ENCODE measurements at regions not wholly inside any gene's neighbourhood (a gene's known extent, or its start where the extent isn't known, plus 50 kb on each side); places are given as distances from the start of the nearest gene placed in this dataset.
A peak's percentile ranks its signal among the peaks of the same experiment; 100 is the strongest.

- Histone ChIP-seq H3K27me3 (replicated peaks; ENCODE audit: insufficient read depth) (no peaks in the 10 kb centered on the region), H3K27ac (no peak overlapping the region), H3K4me3 (no peak overlapping the region), H3K36me3 (no peaks in the 10 kb centered on the region), H3K4me1 (ENCODE audit: control insufficient read depth in 1 of 2, low read depth in 2 of 2) (no peaks in the 10 kb centered on the region), H3K9me3 (no peaks in the 10 kb centered on the region)
- no peak for TF ChIP-seq CTCF (IDR thresholded peaks at IDR 0.05)
- DNase-seq (ENCODE audit: low spot score): no peak
- ATAC-seq (ENCODE audit: insufficient number of reproducible peaks, low FRiP score, low read depth): no peak
Measured at GRCh38 chr2:126774761-126775160, 118.8 kb downstream of the GYPC start.

- ATAC-seq (ENCODE audit: insufficient number of reproducible peaks, low FRiP score, low read depth): no peak
- no peak overlapping the region for H3K4me3 ChIP-seq
- H3K27ac ChIP-seq: no peak overlapping the region
- DNase-seq (ENCODE audit: low spot score): no peak
- H3K9me3 ChIP-seq: no peaks in the 10 kb centered on the region
- no peaks in the 10 kb centered on the region for H3K4me1 ChIP-seq (ENCODE audit: control insufficient read depth in 1 of 2, low read depth in 2 of 2)
- TF ChIP-seq CTCF (IDR thresholded peaks at IDR 0.05): no peak
- no peaks in the 10 kb centered on the region for H3K36me3 ChIP-seq
- H3K27me3 ChIP-seq (replicated peaks; ENCODE audit: insufficient read depth): no peaks in the 10 kb centered on the region
Measured at GRCh38 chr2:126775300-126775985, 119.5 kb downstream of the GYPC start.

GRCh38 chr2:126776255-126776654 lies 120.3 kb downstream of the GYPC start:
- ATAC-seq (ENCODE audit: insufficient number of reproducible peaks, low FRiP score, low read depth) (no peak), DNase-seq (ENCODE audit: low spot score) (no peak)
- Histone ChIP-seq H3K36me3 (no peaks in the 10 kb centered on the region), H3K27ac (no peak overlapping the region), H3K27me3 (replicated peaks; ENCODE audit: insufficient read depth) (no peaks in the 10 kb centered on the region), H3K4me1 (ENCODE audit: control insufficient read depth in 1 of 2, low read depth in 2 of 2) (no peaks in the 10 kb centered on the region), H3K9me3 (no peaks in the 10 kb centered on the region), H3K4me3 (peak overlapping the region; percentile 98)
- no peak for TF ChIP-seq CTCF (IDR thresholded peaks at IDR 0.05)

GRCh38 chr2:126776692-126777619 lies 121.0 kb downstream of the GYPC start:
- peak overlapping the region; percentile 98 for H3K4me3 ChIP-seq
- TF ChIP-seq CTCF (IDR thresholded peaks at IDR 0.05): peak; percentile 86
- H3K4me1 ChIP-seq (ENCODE audit: control insufficient read depth in 1 of 2, low read depth in 2 of 2): no peaks in the 10 kb centered on the region
- H3K9me3 ChIP-seq: no peaks in the 10 kb centered on the region
- DNase-seq (ENCODE audit: low spot score) (peak; percentile 38), ATAC-seq (ENCODE audit: insufficient number of reproducible peaks, low FRiP score, low read depth) (no peak)
- H3K27ac ChIP-seq: peak overlapping the region; percentile 27 to 58
- no peaks in the 10 kb centered on the region for H3K36me3 ChIP-seq
- no peaks in the 10 kb centered on the region for H3K27me3 ChIP-seq (replicated peaks; ENCODE audit: insufficient read depth)

- H3K36me3 ChIP-seq: no peaks in the 10 kb centered on the region
- TF ChIP-seq CTCF (IDR thresholded peaks at IDR 0.05): no peak
- DNase-seq (ENCODE audit: low spot score) (no peak), ATAC-seq (ENCODE audit: insufficient number of reproducible peaks, low FRiP score, low read depth) (no peak)
- no peaks in the 10 kb centered on the region for H3K27me3 ChIP-seq (replicated peaks; ENCODE audit: insufficient read depth)
- H3K4me3 ChIP-seq: peak overlapping the region; percentile 98
- H3K4me1 ChIP-seq (ENCODE audit: control insufficient read depth in 1 of 2, low read depth in 2 of 2): no peaks in the 10 kb centered on the region
- H3K9me3 ChIP-seq: no peaks in the 10 kb centered on the region
- no peak overlapping the region for H3K27ac ChIP-seq
Measured at GRCh38 chr2:126777620-126777978, 121.1 kb upstream of the TEX51 start.
